Pons (tissue), 1 donor: ENCODE measurements at regions not wholly inside any gene's neighbourhood (a gene's known extent, or its start where the extent isn't known, plus 50 kb on each side); places are given as distances from the start of the nearest gene placed in this dataset.
"Not testable (repeated sequence)": the region's sequence is repeated elsewhere in the genome, so short reads cannot be mapped to it uniquely, and the experiment has no call there.

Experiments
- DNase-seq: peaks from one replicate; pipeline ENCODE4 v3.0.0-alpha.2; 2016; ENCODE audit warnings: low spot score

GRCh38 chr6:144654506-144654905 lies 369.4 kb downstream of the UTRN start:
- no peak for DNase-seq

GRCh38 chr6:144655376-144655775 lies 370.2 kb downstream of the UTRN start:
- no peak for DNase-seq

GRCh38 chr6:144657691-144658090 lies 372.6 kb downstream of the UTRN start:
- DNase-seq, result no peak

- no peak for DNase-seq
Measured at GRCh38 chr6:144659202-144660182, 374.4 kb downstream of the UTRN start.

- DNase-seq, result no peak
Measured at GRCh38 chr6:144660561-144661115, 375.5 kb downstream of the UTRN start.

DNA sequence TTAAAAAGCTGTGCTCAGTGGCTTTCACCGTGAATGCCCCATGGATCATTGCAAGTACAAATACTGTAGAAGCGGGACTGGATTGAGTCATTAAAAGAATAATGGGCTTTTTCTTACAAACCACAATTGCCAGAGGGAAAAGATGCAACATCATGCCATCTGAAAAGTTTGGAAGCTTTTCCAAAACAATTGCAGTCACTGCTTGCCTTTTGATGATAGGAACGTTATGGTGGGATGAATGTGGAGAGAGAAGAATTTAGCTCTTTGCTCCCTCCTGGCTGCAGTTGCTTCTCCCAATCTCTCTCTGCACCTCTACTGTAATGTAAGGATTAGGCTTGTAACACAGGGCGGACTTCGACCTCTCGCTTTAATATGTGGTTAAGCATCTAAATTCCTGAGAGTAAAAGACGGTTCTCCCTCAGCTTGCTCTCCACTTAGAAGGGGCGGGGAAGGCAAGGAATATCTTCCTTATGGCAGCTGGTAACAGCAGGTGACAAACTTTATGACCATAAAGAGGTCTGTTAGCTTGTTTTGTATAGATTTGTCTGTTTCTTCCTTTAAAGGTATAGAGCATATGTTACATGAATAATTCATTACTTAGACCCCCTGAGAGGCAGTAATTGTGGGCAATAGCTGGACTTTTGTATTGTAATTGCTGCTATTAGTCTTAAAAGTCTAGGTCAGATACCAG lies 376.1 kb downstream of the UTRN start:
- no peak for DNase-seq

GRCh38 chr6:144662812-144663365 lies 377.8 kb downstream of the UTRN start:
- DNase-seq, result no peak

DNA sequence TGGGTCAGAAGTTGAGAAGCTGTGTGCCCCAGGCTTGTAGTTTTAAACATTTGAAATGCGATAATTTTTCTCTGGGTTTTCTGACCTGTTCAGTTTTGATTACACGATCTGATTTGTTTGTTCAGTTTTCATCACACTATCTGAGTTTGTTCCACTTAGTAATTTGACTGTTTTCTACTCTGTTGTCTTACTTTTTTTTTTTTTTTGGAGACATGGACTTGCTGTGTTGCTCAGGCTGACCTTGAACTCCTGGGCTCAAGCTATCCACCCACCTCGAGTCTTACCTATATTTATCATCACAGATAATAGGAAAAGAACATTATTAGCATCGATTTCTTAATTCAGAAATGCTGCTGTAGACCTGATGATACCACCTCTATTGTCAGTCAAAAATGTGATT lies 379.1 kb downstream of the UTRN start:
- no peak for DNase-seq

- no peak for DNase-seq
Measured at GRCh38 chr6:144664947-144665346, 379.8 kb downstream of the UTRN start.

DNA sequence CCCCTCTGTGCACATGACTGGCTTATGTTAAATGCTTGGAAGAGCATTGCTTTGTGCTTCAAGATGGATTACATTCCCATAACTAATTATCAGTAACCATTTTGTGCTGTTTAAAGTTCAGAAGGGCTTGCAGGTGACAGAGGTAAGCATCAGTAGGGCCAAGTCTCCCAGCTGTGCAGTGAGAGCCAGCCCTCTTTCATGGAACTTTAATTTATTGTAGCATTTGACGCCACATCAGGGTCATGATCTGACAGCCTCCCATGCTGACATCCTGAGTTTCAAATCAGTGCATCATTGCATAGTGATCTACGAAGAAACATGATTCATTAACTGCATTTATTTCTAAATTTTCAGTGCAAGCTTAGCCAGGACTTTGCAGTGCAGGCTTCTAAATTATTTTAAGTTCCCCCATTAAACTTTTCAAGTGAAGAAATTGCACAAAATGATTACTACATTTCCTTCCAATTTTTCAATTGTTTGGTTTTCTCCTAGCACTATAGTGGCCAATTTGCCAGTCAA lies 380.9 kb downstream of the UTRN start:
- DNase-seq, result no peak

DNA sequence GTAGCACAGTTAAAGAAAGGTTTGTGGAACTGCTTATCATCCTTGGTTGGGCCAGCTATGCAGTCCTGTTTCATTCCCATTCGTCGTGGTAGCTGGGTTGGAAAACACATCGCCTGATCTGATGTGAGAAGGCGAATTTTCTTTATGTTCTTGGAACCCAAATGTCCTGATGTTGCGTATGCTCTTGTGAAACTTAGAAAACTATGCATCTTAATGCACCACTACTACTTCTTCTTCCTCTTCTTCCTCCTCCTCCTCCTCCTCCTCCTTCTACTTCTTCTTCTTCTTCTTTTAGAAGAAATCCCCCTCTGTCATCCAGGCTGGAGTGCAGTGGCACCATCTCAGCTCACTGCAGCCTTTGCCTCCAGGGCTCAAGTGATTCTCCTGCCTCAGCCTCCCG lies 381.6 kb downstream of the UTRN start:
- no peak for DNase-seq

GRCh38 chr6:144667532-144668503 lies 382.7 kb downstream of the UTRN start:
- no peak for DNase-seq

- DNase-seq, result not testable (repeated sequence)
Measured at GRCh38 chr6:144670259-144670658, 385.1 kb downstream of the UTRN start.

GRCh38 chr6:144673807-144674206 lies 388.7 kb downstream of the UTRN start:
- no peak for DNase-seq

DNA sequence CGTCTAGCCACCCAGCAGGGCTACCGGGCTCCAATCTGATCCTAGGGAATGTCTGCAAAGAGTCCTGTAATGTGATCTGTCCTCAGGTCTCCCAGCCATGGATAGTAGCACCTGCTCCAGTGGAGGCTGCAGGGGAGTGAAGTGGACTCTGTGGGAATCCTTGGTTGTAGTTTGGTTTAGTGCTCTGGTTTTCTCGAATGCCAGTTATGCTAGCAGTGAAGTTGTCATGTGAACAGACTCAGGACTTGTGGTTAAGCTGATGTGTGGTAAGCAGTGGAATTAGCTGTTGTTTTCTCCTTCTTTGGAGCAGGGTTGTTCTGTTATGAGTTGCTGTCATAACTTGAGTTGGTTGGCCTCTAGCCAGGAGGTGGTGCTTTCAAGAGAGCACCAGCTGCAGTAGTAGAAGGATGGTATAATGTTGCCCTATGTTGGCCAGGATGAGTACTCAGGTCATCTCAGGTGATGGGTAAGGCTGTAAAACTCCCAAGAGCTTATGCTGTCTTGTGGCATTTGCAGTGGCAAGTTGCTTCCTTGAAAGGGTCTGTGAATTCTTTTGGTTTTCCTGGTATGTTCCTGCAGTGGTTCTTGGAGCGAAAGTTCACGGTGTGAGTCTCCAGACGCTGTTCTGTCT lies 390.2 kb downstream of the UTRN start:
- DNase-seq, result no peak

DNA sequence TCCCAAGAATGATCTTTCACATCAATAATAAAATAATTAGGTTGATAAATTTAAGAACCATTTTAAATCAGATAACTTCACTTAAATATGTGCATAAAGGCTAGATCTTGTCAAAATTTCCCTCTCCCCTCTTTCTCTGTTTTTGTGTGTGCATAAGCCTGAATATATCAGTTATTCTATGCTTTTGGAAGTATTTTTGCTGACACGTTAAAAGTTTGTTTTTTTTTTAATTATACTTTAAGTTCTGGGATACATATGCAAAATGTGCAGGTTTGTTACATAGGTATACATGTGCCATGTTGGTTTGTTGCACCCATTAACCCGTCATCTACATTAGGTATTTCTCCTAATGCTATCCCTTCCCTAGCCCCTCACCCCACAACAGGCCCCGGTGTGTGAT lies 391.2 kb downstream of the UTRN start:
- DNase-seq, result not testable (repeated sequence)

DNA sequence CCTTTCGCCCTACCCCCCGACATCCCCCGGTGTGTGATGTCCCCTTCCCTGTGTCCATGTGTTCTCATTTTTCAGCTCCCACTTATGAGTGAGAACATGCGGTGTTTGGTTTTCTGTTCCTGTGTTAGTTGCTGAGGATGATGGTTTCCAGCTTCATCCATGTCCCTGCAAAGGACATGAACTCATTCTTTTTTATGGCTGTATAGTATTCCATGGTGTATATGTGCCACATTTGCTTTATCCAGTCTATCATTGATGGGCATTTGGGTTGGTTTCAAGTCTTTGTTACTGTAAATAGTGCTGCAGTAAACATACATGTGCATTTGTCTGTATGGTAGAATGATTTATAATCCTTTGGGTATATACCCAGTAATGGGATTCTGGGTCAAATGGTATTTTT lies 392.1 kb downstream of the UTRN start:
- DNase-seq, result not testable (repeated sequence)

DNA sequence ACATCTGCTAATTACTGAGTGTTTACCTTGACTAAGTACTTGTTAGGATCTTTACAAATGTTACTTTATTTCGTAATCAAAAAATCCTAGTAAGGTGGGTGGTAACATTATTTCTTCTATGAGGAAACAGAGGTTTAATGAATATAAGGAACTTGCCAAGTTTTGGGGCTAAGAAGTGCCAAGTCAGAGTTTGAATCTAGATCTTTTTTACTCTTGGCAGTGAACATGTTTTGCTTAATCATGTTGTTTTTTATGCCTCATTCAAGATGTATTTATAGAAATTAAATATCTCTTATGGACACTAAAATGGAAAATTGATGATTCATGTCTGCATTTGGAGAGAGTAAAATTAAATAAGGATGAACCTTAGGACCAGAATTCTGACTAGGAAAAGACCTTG lies 393.7 kb downstream of the UTRN start:
- DNase-seq, result no peak

DNA sequence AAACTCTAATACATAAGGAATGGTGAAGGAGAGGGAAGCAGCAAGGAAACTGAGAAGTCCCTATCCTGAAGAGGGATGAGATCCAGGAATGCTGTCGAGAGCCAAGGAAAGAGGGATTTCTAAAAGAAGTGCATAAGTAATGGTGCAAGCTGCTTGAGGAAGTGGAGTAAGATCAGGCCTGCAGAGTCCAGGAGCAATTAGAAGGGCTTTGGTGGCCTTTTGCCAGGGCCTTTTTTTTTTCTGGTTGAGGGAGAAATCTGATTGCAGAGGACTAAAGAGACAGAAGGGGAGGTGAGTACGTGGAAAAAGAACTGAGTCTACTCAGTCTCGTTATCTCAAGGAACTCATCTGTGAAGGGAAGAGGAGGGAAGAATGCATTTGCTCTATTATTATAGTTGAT lies 396.2 kb downstream of the UTRN start:
- DNase-seq, result no peak

GRCh38 chr6:144683216-144684070 lies 398.3 kb downstream of the UTRN start:
- peak; percentile 69 for DNase-seq
